HFF-Myc (cell line): ENCODE measurements at regions not wholly inside any gene's neighbourhood (a gene's known extent, or its start where the extent isn't known, plus 50 kb on each side); places are given as distances from the start of the nearest gene placed in this dataset.

Source experiments
- DNase-seq: peaks from one replicate; pipeline ENCODE4 v3.0.0-alpha.2; 2011; ENCODE audit warnings: low read depth; ENCODE audit errors: extremely low read depth
- H3K4me3 ChIP-seq: replicated peaks from 2 replicates; pipeline ENCODE4 v1.5.1; 2011; ENCODE audit warnings: low read depth, mild to moderate bottlenecking, control low read depth, low read length
- TF ChIP-seq, protein P1 (sequence below): IDR thresholded peaks from 2 replicates; pipeline ENCODE4 v1.5.1; 2012; ENCODE audit warnings: mild to moderate bottlenecking, low read depth, low read length, control low read depth; ENCODE audit errors: missing control alignments

DNA sequence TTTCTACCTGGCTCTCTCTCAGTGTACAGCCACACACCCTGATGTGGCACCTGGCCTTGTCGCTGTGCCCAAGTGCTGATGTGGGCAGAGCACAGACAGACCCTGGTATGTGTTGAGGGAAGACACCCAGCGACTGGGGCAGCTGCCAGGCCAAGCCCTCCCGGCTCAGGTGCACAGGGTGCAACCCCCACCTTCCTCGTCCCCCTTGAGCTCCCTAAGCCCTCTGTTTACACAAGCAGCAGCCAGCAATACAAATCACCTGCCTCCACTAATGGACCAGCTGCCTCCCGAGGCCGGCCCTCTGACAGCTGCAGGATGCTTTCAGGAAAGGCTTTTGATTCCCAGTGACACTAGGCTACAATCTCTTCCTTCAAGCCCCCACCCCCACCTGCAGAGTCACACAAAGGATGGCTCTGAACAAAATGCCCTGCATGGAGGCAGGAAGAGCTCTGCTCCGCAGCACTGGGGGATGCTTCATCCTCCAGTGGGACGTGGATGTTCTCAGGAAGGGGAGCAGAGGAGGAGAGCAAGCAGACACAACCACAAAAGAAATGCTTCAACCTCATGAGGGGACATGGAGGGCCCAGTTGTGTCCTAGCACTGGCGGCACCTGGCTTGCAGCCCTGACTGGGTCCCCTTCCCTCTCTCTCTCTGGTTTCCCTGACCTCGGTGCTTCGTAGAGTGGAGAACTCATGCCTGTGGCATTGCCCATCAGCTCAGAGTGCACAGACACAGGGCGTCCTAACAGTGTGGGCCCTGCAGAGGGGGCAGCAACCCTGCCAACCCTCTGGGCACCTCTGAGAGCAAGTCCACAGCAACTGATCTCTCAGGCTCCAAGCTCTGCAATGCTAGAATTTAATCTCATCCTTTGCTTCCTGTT, 140.8 kb downstream of the BARX1 start:
- DNase-seq, result no peak

DNA sequence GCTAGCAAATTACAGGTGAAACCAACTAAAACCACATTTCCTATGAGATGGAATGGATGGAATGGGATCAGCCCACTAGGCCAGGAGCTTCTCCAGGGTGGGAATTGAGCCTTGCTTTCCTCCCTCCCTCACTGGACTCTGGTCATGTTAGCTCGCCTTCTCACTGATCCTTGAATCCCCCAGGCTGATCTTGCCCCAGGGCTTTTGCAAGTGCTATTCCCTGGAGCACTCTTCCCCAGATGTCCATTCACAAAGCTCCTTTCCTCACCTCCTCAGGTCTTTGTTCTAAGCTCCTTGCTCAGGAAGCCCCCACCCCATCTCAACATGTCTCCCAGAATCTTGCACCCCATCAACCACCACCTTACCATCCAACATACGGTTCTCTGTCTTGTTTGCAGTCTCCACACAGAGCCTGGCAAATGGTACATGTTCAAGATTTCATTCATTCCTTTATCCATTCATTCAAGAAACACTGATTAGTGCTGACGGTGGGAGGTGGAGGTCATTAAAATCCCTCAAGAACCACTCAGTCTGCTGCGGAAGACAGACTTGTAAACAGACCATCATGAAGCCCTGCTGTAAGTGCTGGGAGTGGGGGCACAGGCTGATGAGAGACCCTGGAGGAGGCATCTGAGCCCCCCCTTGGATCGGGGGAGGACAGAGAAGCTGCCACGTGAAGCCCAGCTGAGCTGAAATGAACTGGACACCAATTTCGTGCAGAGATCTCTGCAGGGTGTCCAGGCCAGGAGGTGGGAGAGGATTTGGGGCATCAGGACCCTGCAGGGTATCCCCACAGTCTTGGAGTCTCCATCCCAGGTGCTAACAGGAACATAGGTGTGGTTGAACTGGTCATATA, 141.7 kb downstream of the BARX1 start:
- TF ChIP-seq, protein P1, sequence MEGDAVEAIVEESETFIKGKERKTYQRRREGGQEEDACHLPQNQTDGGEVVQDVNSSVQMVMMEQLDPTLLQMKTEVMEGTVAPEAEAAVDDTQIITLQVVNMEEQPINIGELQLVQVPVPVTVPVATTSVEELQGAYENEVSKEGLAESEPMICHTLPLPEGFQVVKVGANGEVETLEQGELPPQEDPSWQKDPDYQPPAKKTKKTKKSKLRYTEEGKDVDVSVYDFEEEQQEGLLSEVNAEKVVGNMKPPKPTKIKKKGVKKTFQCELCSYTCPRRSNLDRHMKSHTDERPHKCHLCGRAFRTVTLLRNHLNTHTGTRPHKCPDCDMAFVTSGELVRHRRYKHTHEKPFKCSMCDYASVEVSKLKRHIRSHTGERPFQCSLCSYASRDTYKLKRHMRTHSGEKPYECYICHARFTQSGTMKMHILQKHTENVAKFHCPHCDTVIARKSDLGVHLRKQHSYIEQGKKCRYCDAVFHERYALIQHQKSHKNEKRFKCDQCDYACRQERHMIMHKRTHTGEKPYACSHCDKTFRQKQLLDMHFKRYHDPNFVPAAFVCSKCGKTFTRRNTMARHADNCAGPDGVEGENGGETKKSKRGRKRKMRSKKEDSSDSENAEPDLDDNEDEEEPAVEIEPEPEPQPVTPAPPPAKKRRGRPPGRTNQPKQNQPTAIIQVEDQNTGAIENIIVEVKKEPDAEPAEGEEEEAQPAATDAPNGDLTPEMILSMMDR, result no peak
- no peak overlapping the region for H3K4me3 ChIP-seq
- no peak for DNase-seq

More for the DNA sequence above, 140.8 kb downstream of the BARX1 start:
- TF ChIP-seq, protein P1, result no peak
- H3K4me3 ChIP-seq, result no peak overlapping the region

DNA sequence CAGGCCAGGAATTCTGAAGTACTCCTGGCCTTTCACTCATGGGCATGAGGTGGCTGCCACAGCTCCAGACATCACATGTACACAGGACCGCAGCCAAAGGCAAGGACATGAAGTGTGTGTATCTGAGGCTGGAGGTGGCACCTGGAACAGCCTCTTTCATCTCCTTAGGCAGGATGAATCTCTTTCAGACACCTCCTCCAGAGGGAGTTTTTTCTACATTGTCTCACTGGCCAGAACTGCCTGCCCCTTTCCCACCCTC, 142.8 kb downstream of the BARX1 start:
- H3K4me3 ChIP-seq, result no peak overlapping the region
- TF ChIP-seq, protein P1, result no peak
- DNase-seq, result no peak

DNA sequence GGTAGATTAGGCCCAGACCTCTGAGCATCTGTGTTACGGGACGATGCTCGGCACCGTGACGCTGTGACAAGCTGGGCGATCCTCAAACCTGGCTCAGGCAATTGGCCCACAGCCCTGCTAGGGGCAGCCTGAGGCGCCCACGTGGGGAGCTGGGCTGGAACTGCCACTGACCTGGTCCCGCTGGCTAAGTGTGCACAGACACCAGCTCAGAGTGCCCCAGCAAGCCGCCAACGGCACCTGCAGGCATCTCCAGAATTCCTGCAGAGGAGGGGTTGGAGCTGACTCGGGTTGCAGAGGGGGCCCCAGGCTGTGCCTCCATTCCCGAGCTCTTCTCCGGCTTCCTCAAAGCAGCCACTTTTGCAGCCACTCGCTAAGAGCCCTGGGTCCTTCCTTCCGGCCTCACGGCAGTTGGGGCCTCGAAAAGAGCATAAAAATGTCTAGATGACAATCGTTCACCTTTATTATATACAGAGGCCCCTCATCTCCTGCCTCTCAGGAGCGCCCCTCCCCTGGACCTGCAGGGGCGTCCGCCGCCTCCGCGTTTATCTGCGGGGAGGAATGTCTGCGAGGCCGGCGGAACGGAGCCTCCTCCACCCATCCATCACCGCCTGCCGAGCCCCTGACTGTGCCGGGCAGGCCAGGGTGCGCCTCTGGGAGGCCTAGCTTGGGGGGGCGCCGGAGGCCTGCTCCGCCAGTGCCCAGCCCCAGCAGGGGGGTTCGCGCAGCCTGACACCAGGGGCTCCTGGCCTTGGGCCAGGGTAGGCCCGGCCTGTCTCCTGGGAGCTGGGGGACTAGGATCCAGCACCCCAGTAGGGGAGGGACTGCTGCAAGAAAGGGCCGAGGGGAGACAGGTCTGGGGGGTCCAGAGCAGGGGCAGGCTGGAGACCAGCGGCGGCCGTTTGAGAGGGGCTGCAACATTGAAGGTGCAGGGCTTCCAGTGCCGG, 144.9 kb downstream of the BARX1 start:
- TF ChIP-seq, protein P1, result no peak
- DNase-seq, result no peak
- no peak overlapping the region for H3K4me3 ChIP-seq

DNA sequence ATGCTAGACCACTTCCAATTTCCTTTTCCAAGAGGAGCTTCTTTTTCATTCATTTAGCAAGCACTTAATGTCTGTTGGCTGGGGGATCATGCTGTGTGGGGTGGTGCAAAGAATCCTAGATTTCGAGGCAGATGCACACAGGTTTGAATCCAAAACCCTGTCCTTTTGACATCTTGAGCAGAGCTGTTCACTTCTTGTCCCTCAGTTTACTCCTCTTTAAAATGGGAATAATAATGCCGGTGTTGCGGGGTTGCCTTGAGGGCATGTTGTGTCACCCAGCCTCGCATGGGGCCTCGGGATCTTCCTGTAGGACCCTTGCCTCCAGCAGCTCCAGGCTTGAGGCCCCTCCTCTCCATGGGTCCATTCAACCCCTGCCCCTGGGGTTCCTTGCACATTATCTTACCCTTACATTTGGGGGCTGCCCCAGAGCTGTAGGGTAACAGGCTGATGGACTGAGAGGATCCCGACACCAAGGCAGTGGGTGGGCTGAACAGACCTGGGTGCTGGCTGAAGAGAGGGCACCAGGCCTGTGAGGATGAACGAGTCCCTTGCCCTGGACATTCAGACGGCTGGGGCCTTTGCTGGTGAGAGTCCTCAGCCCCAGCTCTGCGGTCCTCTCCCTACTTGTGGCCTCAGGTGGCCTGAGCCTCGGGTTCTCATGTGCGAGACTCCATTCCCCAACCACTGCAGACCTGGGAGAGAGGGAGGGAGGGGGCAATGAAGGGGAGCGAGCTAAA, 145.8 kb downstream of the BARX1 start:
- TF ChIP-seq, protein P1, result no peak
- no peak for DNase-seq

More for the DNA sequence above, 145.8 kb downstream of the BARX1 start:
- H3K4me3 ChIP-seq, result no peak overlapping the region
